Stomach (tissue), 8 donors: ENCODE measurements at regions not wholly inside any gene's neighbourhood (a gene's known extent, or its start where the extent isn't known, plus 50 kb on each side); places are given as distances from the start of the nearest gene placed in this dataset.

ENCODE experiments used
- DNase-seq, 2 donors: peaks; one replicate each; pipeline versions ENCODE4 v3.0.0 to v3.0.0-alpha.2; 2013 to 2019
- H3K27ac ChIP-seq, 5 donors: fragments of 200-600 bp in 4 of 5; sonication (generic) in 4 of 5; one replicate each; pipeline ENCODE4 v1.5.1; 2013 to 2019; ENCODE audit warnings: mild to moderate bottlenecking in 1 of 5, moderate library complexity in 1 of 5
- H3K27me3 ChIP-seq, 3 donors: fragments of 200-600 bp; sonication (generic); one replicate each; pipeline ENCODE4 v1.5.1; 2017 to 2019; ENCODE audit warnings: mixed run types in 1 of 3
- H3K36me3 ChIP-seq, 4 donors: fragments of 200-600 bp; sonication (generic); 1 replicate in 3 of 4; 2 replicates in 1 of 4; pipeline ENCODE4 v1.5.1; 2016 to 2019
- H3K4me1 ChIP-seq, 4 donors: fragments of 200-600 bp; sonication (generic); one replicate each; pipeline ENCODE4 v1.5.1; 2016 to 2019
- H3K4me3 ChIP-seq, 4 donors: fragments of 200-600 bp; sonication (generic) in 3 of 4; one replicate each; pipeline ENCODE4 v1.5.1; 2016 to 2019; ENCODE audit warnings: mild to moderate bottlenecking in 1 of 4
- H3K9me3 ChIP-seq, 4 donors: fragments of 200-600 bp; sonication (generic); one replicate each; pipeline ENCODE4 v1.5.1; 2016 to 2019
- EP300 ChIP-seq: sonication (generic); formaldehyde crosslinking; IDR thresholded peaks from one replicate; pipeline ENCODE4 v1.6.1; 2017; ENCODE audit warnings: antibody characterized with exemption
- POLR2A ChIP-seq, 4 donors: fragments of 450-650 bp; IDR thresholded peaks; one replicate each; pipeline ENCODE4 v1.6.1; 2016; ENCODE audit warnings: antibody characterized with exemption in 4 of 4, control low read depth in 2 of 4, mild to moderate bottlenecking in 1 of 4, moderate library complexity in 1 of 4
- POLR2AphosphoS5 ChIP-seq, 3 donors: sonication (generic); formaldehyde crosslinking; IDR thresholded peaks; one replicate each; pipeline ENCODE4 v1.6.1; 2016; ENCODE audit warnings: antibody characterized with exemption in 3 of 3
- WGBS, 5 donors: extraction: QIAGEN DNeasy Blood & Tissue Kit in 3 of 5; methylation state at CpG; one replicate each; pipeline versions ENCODE4 v1.1.5 to v1.1.7; 2013 to 2018; 5-methylcytosine and 5-hydroxymethylcytosine counted together
- intact Hi-C: fragments of 100-400 bp; cut with DNase I; formaldehyde crosslinking; loops from one replicate; pipeline ENCODE4 v1.15.1; 2023; ENCODE audit warnings: low total_unique reads
- TF ChIP-seq, protein P1 (sequence below), 7 experiments: fragments of 450-650 bp in 4 of 7; fragments of 200-600 bp in 3 of 7; sonication (generic) in 3 of 7; IDR thresholded peaks; one replicate each; pipeline ENCODE4 v1.5.1; 2016 to 2019; ENCODE audit warnings: antibody characterized with exemption in 7 of 7, control low read depth in 2 of 7, mild to moderate bottlenecking in 1 of 7
- donor health status: healthy with polysubstance abuse.
- donor health status: Bipolar disorder and iron deficiency.
- donor health status: healthy.

DNA sequence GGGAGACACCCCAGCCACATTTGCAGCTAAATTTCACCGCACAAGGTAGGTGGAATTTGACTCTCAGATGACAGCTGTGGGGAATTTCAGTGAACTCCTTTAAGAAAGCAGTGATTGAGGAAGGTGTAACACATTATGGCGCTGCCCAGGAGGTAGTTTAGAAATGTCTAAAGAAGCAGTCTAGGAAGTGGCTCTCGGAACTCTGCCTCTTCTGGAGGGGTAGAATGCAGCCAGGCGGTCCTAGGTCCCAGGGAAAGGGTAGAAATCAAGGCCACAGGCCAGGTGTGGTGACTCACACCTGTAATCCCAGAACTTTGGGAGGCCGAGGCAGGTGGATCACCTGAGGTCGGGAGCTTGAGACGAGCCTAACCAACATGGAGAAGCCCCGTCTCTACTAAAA, 179.0 kb upstream of the HAAO start:
- TF ChIP-seq POLR2A (IDR thresholded peaks at IDR 0.05) (no peak), EP300 (no peak), POLR2AphosphoS5 (IDR thresholded peaks at IDR 0.05) (no peak)
- TF ChIP-seq, protein P1, sequence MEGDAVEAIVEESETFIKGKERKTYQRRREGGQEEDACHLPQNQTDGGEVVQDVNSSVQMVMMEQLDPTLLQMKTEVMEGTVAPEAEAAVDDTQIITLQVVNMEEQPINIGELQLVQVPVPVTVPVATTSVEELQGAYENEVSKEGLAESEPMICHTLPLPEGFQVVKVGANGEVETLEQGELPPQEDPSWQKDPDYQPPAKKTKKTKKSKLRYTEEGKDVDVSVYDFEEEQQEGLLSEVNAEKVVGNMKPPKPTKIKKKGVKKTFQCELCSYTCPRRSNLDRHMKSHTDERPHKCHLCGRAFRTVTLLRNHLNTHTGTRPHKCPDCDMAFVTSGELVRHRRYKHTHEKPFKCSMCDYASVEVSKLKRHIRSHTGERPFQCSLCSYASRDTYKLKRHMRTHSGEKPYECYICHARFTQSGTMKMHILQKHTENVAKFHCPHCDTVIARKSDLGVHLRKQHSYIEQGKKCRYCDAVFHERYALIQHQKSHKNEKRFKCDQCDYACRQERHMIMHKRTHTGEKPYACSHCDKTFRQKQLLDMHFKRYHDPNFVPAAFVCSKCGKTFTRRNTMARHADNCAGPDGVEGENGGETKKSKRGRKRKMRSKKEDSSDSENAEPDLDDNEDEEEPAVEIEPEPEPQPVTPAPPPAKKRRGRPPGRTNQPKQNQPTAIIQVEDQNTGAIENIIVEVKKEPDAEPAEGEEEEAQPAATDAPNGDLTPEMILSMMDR (IDR thresholded peaks at IDR 0.05) = no peak
- DNase-seq = no peak
- H3K27me3 ChIP-seq = no peaks in the 10 kb centered on the region
- H3K4me3 ChIP-seq = no peak overlapping the region
- H3K36me3 ChIP-seq = no peaks in the 10 kb centered on the region
- no peaks in the 10 kb centered on the region for H3K9me3 ChIP-seq
- WGBS, 5 donors = 82 to 96% (median 94%) methylated on average over 8 of the region's 8 CpGs
- intact Hi-C loops = loop anchor here (10.0 kb wide), 1 partner anchor 263 kb away; no protein-coding TSS in a partner anchor
- H3K4me1 ChIP-seq = peaks cover 15 to 43% (median 24%) of the 10 kb centered on the region in 4 donors
- no peak overlapping the region for H3K27ac ChIP-seq

DNA sequence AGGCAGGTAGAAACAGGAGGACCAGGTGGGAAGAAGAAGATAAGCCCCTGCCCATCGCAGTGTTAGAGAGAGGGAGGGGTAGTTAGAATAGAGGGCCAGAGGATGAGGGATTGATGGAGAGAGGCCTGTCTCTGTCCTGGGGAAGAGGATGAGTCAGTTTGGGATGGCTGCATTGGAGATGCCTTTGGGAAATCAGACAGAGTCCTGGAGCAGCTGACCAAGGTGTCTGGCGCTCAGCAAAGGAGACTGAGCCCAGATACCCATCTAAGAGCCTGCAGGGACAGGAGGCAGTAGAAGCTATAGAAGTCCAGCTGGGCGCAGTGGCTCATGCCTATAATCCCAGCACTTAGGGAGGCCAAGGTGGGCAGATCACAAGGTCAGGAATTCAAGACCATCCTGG, 177.8 kb upstream of the HAAO start:
- no peaks in the 10 kb centered on the region for H3K27me3 ChIP-seq
- WGBS, 5 donors = 96 to 100% (median 96%) methylated on average over 3 of the region's 3 CpGs
- no peak for DNase-seq
- no peaks in the 10 kb centered on the region for H3K9me3 ChIP-seq
- no peak overlapping the region for H3K4me3 ChIP-seq
- intact Hi-C loops = loop anchor here (10.0 kb wide), 1 partner anchor 265 kb away; no protein-coding TSS in a partner anchor
- TF ChIP-seq POLR2AphosphoS5 (IDR thresholded peaks at IDR 0.05) = no peak
- TF ChIP-seq, protein P1 (IDR thresholded peaks at IDR 0.05) = no peak
- TF ChIP-seq POLR2A (IDR thresholded peaks at IDR 0.05) = no peak
- TF ChIP-seq EP300 = no peak
- peaks cover 10 to 32% (median 17%) of the 10 kb centered on the region in 4 donors for H3K4me1 ChIP-seq
- no peaks in the 10 kb centered on the region for H3K36me3 ChIP-seq
- peak overlapping the region in 1 of 5 donors; percentile 4 for H3K27ac ChIP-seq

DNA sequence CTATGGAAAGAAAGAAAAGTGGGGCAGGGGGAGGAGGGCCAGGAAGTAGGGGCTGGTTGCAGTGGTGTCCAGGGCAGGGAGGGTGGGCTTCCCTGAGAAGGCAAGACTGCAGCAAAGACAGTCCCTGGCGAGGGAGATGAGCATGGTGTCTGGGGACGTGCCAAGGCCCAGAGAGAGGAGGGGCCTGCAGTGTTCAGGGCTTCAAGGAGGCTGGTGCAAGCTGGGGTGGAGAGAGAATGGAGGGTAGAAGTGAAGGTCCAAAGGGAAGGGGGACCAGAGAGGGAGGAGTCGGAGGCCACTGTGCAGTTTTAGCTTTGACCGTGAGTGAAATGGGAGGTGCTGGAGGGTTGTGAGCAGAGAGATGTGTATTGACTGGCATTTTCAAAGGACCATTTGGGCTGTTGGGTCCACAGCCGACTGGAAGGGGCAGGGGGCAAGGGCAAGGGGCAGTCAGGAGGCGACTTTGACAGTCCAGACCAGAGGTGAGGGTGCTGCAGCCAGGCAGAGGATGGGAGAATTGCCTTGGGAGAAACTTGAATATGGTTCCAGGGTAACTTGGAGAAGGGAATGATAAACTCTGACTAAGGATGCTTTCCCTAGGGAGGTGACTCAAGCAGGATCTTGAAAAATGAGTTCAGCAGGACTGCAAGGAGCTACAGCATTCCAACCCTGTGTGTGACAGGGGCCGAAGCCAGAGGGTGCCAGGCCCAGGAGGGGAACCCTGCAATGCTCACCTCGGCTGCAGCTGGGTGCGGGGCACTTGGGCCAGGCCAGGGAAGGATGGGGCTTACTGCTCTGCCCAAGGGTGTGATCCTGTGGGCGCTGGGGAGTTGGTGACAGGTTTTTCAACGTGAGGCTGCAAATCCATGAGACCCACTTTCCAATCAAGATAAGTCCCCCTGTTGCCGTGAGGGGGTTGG, 177.1 kb upstream of the HAAO start:
- 79 to 90% (median 83%) methylated on average over 11 to 12 of the region's 12 CpGs for WGBS, 5 donors
- no peaks in the 10 kb centered on the region for H3K9me3 ChIP-seq
- intact Hi-C loops = loop anchor here (10.0 kb wide), 1 partner anchor 265 kb away; no protein-coding TSS in a partner anchor
- no peak overlapping the region for H3K4me3 ChIP-seq
- H3K27ac ChIP-seq = peak overlapping the region in 1 of 5 donors; percentile 4
- no peaks in the 10 kb centered on the region for H3K27me3 ChIP-seq
- H3K4me1 ChIP-seq = peaks cover 4 to 29% (median 14%) of the 10 kb centered on the region in 4 donors
- no peaks in the 10 kb centered on the region for H3K36me3 ChIP-seq
- DNase-seq = no peak
- no peak for TF ChIP-seq POLR2A (IDR thresholded peaks at IDR 0.05)
- no peak for TF ChIP-seq POLR2AphosphoS5 (IDR thresholded peaks at IDR 0.05)
- no peak for TF ChIP-seq EP300
- TF ChIP-seq, protein P1 (IDR thresholded peaks at IDR 0.05) = no peak

DNA sequence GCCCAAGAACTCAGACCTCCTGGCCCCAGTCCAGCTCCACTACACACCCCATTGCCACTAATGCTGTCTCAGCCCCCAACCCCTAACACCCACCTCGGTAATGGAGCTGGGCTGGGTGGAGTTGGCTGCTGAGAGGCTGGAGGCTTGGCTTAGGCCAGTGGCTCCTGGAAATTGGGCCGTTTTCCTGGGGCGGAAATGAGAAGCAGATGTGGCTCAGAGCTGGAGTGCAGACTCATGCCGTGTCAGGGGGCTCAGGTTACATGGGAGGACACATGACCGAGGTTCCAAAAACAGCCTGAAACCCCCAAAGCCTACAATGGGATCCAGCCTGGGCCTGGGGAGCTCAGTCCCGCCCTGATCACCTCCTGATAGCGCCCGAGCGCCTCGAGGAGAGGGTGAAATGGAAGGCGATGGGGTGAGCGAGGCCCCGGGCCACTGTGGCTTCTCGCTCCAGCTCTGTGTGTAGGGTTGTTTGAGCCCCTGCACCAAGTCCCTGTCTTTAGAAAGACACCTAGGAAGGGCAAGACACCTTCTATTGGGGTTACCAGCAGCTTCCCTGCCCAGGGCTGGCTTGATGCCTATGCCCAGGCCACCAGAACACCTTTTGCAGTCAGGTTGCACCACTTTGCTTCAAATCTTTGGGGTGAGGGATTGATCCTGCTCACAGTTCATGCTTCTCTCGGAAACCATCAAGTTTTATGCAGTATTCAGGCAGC, 175.7 kb upstream of the HAAO start:
- H3K27ac ChIP-seq = peak overlapping the region; percentile 16 to 64 (median 46)
- 79 to 86% (median 81%) methylated on average over 12 to 15 of the region's 15 CpGs for WGBS, 5 donors

More for the DNA sequence above, 175.7 kb upstream of the HAAO start:
- Histone ChIP-seq H3K4me3 (no peak overlapping the region), H3K36me3 (no peaks in the 10 kb centered on the region), H3K4me1 (peaks cover 0 to 29% (median 10%) of the 10 kb centered on the region in 4 donors), H3K9me3 (no peaks in the 10 kb centered on the region), H3K27me3 (no peaks in the 10 kb centered on the region)
- TF ChIP-seq, protein P1 (IDR thresholded peaks at IDR 0.05) = no peak
- TF ChIP-seq EP300 (no peak), POLR2A (IDR thresholded peaks at IDR 0.05) (no peak), POLR2AphosphoS5 (IDR thresholded peaks at IDR 0.05) (no peak)
- intact Hi-C loops = no loop called here
- DNase-seq = peak in 1 of 2 donors; percentile 90
